PC-9 (cell line): ENCODE measurements at regions not wholly inside any gene's neighbourhood (a gene's known extent, or its start where the extent isn't known, plus 50 kb on each side); places are given as distances from the start of the nearest gene placed in this dataset.

ENCODE experiments used
- BruUV-seq: library from RNA; stranded (reverse); fragments of 400-500 nt; replicated peaks from 2 replicates; lab custom pipeline; 2021; lab: Mats Ljungman, UMichigan
- CTCF ChIA-PET: fragments of 300-600 bp; sonication (Branson Sonifier 250); formaldehyde crosslinking; loops from one replicate; lab custom pipeline; 2022; ENCODE audit warnings: antibody characterized with exemption; lab: Charles Lee
- POLR2A ChIA-PET: fragments of 300-600 bp; sonication (Branson Sonifier 250); formaldehyde crosslinking; loops from one replicate; lab custom pipeline; 2022; ENCODE audit warnings: antibody characterized with exemption; ENCODE audit not compliant: unreplicated experiment; lab: Charles Lee
- DNase-seq, 2 experiments: peaks; one replicate each; pipeline versions ENCODE4 v3.0.0 to v3.0.0-alpha.2; 2015 to 2022; ENCODE audit warnings: mixed read lengths in 1 of 2
- H2AFZ ChIP-seq: fragments of 200-600 bp; sonication (generic); 2 replicates; pipeline ENCODE4 v1.8.1; 2017; ENCODE audit warnings: antibody characterized with exemption
- H3F3A ChIP-seq: fragments of 200-600 bp; sonication (generic); 2 replicates; pipeline ENCODE4 v1.8.1; 2017; ENCODE audit warnings: antibody characterized with exemption, mild to moderate bottlenecking, low read depth; ENCODE audit not compliant: insufficient read depth
- H3K27ac ChIP-seq: fragments of 200-600 bp; sonication (generic); 2 replicates; pipeline ENCODE4 v1.6.1; 2016; ENCODE audit warnings: mixed run types
- H3K27me3 ChIP-seq: fragments of 200-600 bp; sonication (generic); 2 replicates; pipeline ENCODE4 v1.6.1; 2016; ENCODE audit warnings: low read depth, mixed run types; ENCODE audit not compliant: insufficient read depth
- H3K36me3 ChIP-seq: fragments of 200-600 bp; sonication (generic); 2 replicates; pipeline ENCODE4 v1.6.1; 2016; ENCODE audit warnings: low read depth, mixed run types
- H3K4me1 ChIP-seq: fragments of 200-600 bp; sonication (generic); replicated peaks from 2 replicates; pipeline ENCODE4 v1.6.1; 2016; ENCODE audit warnings: mixed run types; ENCODE audit not compliant: insufficient read depth
- H3K4me2 ChIP-seq: fragments of 200-600 bp; sonication (generic); 2 replicates; pipeline ENCODE4 v1.6.1; 2017; ENCODE audit warnings: mixed run types
- H3K4me3 ChIP-seq: fragments of 200-600 bp; sonication (generic); 2 replicates; pipeline ENCODE4 v1.6.1; 2016; ENCODE audit warnings: mixed run types
- H3K79me2 ChIP-seq: fragments of 200-600 bp; sonication (generic); 2 replicates; pipeline ENCODE4 v1.6.1; 2017; ENCODE audit warnings: low read depth, mixed run types
- H3K9me2 ChIP-seq: fragments of 200-600 bp; sonication (generic); 2 replicates; pipeline ENCODE4 v1.8.1; 2017; ENCODE audit warnings: mild to moderate bottlenecking; ENCODE audit not compliant: insufficient read depth
- H3K9me3 ChIP-seq: fragments of 200-600 bp; sonication (generic); 2 replicates; pipeline ENCODE4 v1.8.1; 2016; ENCODE audit warnings: low read depth; ENCODE audit not compliant: insufficient read depth
- H4K20me1 ChIP-seq: fragments of 200-600 bp; sonication (generic); 2 replicates; pipeline ENCODE4 v1.8.1; 2017; ENCODE audit not compliant: insufficient read depth
- EZH2 ChIP-seq: fragments of 200-600 bp; sonication (generic); IDR thresholded peaks from 2 replicates; pipeline ENCODE4 v1.8.0; 2017; ENCODE audit warnings: antibody characterized with exemption, low read depth
- intact Hi-C: fragments of 100-400 bp; cut with micrococcal nuclease; formaldehyde crosslinking; loops from one replicate; pipeline ENCODE4 v1.10.0; 2022; ENCODE audit not compliant: unreplicated experiment
- TF ChIP-seq, protein P1 (sequence below): fragments of 200-600 bp; sonication (generic); conservative IDR thresholded peaks from 2 replicates; pipeline ENCODE4 v1.6.1; 2017; ENCODE audit warnings: mixed run types, antibody characterized with exemption, mild to moderate bottlenecking, moderate library complexity

DNA sequence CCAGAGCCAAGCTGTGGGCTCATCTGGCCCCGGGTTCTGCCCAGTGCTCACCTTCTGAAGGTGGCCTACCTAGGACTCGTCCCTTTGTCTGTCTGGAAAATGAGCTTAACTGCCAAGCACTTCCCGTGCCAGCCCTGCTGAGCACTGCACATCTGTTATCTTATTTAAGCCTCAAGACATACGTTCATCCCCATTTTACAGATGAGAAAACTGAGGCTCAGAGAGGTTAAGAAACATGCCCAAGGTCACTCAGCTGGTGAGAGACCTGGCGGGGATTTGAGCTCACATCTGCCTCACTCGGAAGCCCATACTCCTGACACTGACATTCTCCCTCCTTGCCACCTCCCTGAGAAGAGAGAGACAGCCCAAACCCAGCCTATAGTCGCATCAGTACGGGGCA lies 226.2 kb downstream of the MN1 start:
- no peak for TF ChIP-seq EZH2
- TF ChIP-seq, protein P1, sequence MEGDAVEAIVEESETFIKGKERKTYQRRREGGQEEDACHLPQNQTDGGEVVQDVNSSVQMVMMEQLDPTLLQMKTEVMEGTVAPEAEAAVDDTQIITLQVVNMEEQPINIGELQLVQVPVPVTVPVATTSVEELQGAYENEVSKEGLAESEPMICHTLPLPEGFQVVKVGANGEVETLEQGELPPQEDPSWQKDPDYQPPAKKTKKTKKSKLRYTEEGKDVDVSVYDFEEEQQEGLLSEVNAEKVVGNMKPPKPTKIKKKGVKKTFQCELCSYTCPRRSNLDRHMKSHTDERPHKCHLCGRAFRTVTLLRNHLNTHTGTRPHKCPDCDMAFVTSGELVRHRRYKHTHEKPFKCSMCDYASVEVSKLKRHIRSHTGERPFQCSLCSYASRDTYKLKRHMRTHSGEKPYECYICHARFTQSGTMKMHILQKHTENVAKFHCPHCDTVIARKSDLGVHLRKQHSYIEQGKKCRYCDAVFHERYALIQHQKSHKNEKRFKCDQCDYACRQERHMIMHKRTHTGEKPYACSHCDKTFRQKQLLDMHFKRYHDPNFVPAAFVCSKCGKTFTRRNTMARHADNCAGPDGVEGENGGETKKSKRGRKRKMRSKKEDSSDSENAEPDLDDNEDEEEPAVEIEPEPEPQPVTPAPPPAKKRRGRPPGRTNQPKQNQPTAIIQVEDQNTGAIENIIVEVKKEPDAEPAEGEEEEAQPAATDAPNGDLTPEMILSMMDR, result no peak
- Histone ChIP-seq H3K4me3 (no peak overlapping the region), H3K79me2 (no peaks in the 10 kb centered on the region), H3K9me3 (no peaks in the 10 kb centered on the region), H3K4me1 (no peaks in the 10 kb centered on the region), H3K27me3 (peaks cover 11% of the 10 kb centered on the region; the same call in 1 of the 2 replicates), H3K4me2 (no peak overlapping the region), H3F3A (no peaks in the 10 kb centered on the region), H3K27ac (no peak overlapping the region), H3K36me3 (no peaks in the 10 kb centered on the region), H2AFZ (no peak overlapping the region), H3K9me2 (no peaks in the 10 kb centered on the region), H4K20me1 (no peaks in the 10 kb centered on the region)
- no TSS peak for BruUV-seq
- ChIA-PET CTCF (no interaction called here), POLR2A (interaction anchor here (0.9 kb wide), 1 partner anchor 1466 kb away, joined by 3 read pairs; no protein-coding TSS in a partner anchor)
- no peak for DNase-seq
- intact Hi-C loops, result no loop called here

GRCh38 chr22:27576413-27576812 lies 225.1 kb downstream of the MN1 start:
- Histone ChIP-seq H4K20me1 (no peaks in the 10 kb centered on the region), H3K4me2 (no peak overlapping the region), H3K4me3 (no peak overlapping the region), H3K27ac (no peak overlapping the region), H3K9me3 (no peaks in the 10 kb centered on the region), H3K9me2 (no peaks in the 10 kb centered on the region), H2AFZ (no peak overlapping the region), H3K27me3 (peaks cover 11% of the 10 kb centered on the region; the same call in 1 of the 2 replicates), H3K79me2 (no peaks in the 10 kb centered on the region), H3K36me3 (no peaks in the 10 kb centered on the region), H3K4me1 (no peaks in the 10 kb centered on the region), H3F3A (no peaks in the 10 kb centered on the region)
- TF ChIP-seq, protein P1, result no peak
- no peak for TF ChIP-seq EZH2
- intact Hi-C loops, result no loop called here
- no peak for DNase-seq
- POLR2A ChIA-PET, result no interaction called here
- no TSS peak for BruUV-seq
- CTCF ChIA-PET, result no interaction called here

DNA sequence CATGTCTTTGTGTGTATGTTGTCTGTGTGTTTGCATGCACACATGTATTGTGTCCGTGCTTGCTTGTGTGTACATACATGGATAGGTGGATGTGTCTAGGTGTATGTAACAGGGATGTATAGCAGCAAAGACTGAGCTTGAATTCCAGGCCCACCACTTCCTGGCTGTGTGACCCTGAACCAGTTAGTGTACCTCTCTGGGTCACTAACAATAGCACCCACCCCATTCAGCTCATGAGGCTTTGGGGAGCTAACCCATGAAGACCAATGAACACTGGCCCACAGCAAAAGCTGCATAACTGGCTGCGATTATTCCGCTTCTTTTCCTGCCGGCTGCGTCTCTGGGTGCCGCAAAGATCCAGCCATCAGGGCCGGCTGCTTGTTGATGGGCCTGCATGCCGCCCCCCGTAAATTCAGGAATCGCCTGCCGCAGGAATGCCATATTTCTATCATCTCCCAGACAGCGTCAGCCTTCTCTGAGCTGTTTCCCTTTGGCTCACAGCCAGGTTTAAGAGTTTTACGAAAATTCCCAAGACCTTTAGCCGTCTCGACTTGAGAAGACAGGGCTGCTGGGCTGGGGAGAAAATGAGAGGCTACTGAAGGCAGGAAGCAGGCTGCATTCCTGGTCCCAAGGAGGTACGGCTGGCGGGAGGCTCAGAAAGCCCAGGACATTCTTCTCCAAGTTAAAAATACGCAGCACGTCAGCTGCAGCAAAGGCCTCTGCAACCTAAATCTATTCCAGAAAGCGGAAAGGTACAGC lies 224.6 kb downstream of the MN1 start:
- H3F3A ChIP-seq, result no peaks in the 10 kb centered on the region
- TF ChIP-seq EZH2, result no peak
- TF ChIP-seq, protein P1, result no peak
- H3K27me3 ChIP-seq, result peaks cover 11% of the 10 kb centered on the region; the same call in 1 of the 2 replicates
- no peaks in the 10 kb centered on the region for H3K79me2 ChIP-seq
- H3K4me1 ChIP-seq, result no peaks in the 10 kb centered on the region
- no peak overlapping the region for H2AFZ ChIP-seq
- BruUV-seq, result no TSS peak
- H3K4me3 ChIP-seq, result no peak overlapping the region
- intact Hi-C loops, result no loop called here
- no peaks in the 10 kb centered on the region for H3K9me3 ChIP-seq
- H3K4me2 ChIP-seq, result no peak overlapping the region
- no peaks in the 10 kb centered on the region for H3K36me3 ChIP-seq
- ChIA-PET POLR2A (no interaction called here), CTCF (no interaction called here)
- DNase-seq, result no peak
- no peaks in the 10 kb centered on the region for H3K9me2 ChIP-seq
- H4K20me1 ChIP-seq, result no peaks in the 10 kb centered on the region
- H3K27ac ChIP-seq, result no peak overlapping the region
